NCI-H748 treated with DMSO at 0.1 percent for 48 hours (cell line): ENCODE measurements at regions not wholly inside any gene's neighbourhood (a gene's known extent, or its start where the extent isn't known, plus 50 kb on each side); places are given as distances from the start of the nearest gene placed in this dataset.

ENCODE experiments used
- DNase-seq: peaks from one replicate; lab custom pipeline; 2025; lab: John Stamatoyannopoulos, UW

DNA sequence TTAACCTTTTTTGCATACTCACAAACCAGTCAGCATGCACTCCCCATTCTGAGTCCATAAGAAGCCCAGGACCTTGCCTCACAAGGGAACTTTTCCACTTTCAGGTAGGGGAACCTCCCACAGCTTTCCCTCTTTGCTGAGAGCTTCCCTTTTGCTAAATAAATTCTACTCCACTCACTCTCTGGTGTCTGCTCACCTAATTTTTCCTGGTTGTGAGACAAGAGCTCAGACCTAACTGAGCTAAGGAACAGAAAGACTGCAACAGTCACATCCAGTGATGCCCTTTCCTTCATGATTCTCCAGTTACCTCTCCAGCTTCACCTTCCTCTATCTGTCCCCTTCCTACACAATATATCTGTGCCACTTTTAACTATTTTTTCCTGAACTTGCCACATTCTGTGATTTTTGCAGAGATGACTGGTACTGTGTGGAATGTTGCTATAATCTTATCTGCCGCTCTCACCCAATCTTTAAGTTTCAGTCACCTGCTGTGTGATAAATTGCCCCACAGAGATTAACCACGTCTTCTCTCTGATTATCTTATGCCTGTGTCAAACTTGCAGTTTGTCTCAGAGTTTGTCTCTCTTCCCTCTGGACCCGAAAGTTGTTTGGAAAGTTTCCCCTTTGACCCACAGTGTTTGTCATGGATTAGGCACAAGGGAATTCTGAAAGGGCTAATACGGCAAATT, 737.1 kb upstream of the FLRT2 start:
- no peak for DNase-seq

DNA sequence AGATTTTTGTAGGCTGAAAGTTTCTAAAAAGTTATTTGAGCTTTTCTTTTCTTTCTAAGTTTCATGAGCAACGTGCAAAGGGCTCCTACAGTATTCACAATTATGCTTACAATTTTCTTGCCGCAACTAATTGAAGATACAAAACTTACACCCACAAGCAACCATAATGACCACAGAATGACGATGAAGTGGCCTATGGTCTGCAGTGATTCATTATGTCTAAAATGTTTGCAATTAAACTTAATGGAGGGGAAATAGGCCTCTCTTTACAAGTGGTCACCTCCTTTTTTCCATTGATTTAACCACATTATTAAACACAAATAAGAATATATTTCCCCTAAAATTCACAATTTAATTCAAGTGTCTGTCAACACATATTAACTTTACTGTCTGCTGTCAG, 732.6 kb upstream of the FLRT2 start:
- DNase-seq = no peak

DNA sequence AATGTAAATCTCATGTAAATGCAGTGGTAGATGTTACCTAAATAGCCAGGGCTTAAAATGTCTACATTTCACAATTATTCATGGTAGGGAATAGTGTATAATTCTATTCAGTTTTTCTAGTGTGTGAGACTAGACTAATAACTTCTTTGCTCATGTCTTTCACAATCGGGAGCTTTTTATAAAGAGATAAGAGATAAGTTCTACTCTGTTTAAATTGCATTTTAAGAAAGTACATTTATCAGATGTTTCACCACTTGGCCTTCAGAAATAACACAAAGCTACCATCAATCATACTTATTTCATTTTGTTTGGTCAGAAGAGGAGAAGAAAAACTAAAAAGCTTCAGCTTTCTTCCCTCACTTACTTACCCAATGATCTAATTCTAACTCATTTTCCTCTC, 725.5 kb upstream of the FLRT2 start:
- DNase-seq = no peak

DNA sequence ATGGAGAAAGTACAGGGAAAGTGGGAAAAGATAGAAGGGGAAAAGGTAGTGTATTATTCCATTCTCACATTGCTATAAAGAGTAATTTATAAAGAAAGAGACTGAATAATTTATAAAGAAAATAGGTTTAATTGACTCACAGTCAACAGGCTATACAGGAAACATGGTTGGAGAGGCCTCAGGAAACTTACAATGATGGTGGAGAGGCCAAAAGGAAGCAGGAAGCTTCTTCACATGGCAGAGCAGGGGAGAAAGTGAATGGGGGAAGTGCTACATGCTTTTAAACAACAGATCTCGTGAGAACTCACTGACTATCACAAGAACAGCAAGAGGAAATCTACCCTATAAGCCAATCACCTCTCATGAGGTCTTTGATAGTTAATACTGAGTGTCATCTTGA, 725.0 kb upstream of the FLRT2 start:
- no peak for DNase-seq

DNA sequence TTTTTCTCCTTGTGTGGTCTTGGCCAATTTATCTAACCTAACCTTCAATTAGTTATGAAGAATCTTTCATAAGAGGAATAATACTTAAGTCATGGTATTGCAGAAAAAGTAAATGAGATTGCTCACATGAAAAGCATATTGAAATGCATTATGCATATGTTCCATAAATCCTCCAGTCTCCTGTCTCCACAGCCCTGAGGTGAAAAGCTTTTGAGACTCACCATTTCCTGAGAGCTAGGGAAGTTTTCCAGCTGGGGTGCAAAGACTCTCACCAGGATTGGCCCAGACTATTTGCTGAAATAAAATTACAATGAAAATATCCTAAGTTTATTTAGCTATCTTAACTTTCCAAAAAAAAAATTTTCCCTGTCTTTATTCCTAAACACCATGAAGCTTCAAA, 723.8 kb upstream of the FLRT2 start:
- DNase-seq = no peak

DNA sequence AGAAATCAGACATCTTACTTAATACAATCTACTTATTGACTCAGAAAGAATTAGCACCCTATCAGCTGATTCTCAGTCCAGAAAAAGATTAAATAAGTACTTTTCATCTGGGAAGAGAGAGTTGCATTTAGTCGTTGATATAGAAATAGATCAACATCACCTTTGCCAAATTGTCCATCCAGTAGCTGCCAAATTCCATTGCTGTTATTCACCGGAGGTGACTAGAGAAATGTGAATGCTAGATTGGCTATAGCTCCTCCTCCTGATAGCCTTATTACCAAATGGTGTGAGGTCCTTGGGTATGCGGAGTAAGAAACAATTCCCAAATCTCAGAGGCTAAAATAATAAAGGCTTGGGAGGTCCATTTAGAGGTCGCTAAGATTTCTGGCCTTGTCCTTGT, 723.3 kb upstream of the FLRT2 start:
- DNase-seq = no peak

DNA sequence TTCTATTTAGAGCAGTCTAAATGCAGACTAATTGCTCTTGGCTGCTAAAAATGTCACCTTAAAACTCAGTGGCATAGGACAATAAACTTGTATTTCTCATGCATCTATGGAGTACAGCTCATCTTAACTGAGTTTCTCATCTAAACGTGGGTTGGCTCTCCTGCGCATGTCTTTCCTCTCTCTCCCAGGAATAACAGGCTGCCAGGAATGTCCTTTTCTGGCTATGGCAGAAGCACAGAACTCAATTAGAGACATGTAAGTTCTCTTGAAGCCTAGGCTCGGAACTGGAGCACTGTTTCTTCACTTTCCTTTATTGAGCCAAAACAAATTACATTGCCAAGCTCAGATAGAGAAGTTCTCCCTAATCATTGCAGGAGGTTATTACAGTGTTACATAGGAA, 722.3 kb upstream of the FLRT2 start:
- DNase-seq = no peak

DNA sequence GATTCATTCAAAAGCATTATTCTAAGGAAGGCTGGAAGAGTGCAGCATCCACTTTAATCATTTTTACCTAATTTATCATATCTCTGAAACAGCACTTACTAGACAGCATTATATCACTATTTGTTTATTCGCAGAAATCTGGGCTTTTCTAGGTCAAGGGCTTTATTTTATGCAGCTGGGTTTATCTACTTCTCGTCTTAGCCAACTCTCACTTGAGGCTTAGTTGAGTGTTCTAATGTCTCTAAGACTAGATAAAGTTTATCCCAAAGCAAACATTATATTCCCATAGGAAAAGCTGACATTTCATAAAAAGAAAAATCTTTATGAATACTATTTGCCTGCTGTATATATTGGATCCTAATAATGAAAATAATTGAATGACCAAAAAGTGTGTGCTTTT, 720.8 kb upstream of the FLRT2 start:
- DNase-seq = no peak

DNA sequence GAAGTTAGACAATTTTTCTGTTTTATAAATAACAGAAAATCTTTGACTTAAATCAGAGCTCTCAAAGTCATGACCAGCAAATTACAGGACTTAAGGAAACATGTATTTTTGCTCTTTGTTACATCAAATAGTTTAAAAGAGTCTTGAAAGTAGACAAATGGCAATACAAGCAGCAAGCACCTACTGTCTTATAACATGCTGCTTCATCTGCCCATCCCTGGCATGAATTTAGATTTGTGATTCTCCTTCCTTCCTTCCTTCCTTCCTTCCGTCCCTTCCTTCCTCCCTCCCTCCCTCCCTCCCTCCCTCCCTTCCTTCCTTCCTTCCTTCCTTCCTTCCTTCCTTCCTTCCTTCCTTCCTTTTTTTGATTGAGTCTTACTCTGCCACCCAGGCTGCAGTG, 715.6 kb upstream of the FLRT2 start:
- DNase-seq = no peak

DNA sequence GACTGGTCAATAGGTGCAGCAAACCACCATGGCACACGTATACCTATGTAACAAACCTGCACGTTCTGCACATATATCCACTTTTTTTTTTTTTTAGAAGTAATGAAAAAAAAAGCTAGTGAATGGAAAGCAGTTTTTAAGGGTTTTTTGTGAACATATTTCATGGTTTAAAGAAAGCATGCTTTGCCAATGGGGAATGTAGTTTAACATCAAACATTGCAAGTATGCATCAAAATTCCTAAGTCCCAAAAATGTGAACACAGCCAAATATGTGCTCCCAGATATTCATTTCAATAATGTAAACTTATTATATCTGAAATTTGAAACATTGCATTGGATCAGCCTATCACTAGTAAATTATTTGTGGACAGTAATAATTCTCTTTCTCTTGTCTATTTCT, 710.4 kb upstream of the FLRT2 start:
- DNase-seq = no peak

DNA sequence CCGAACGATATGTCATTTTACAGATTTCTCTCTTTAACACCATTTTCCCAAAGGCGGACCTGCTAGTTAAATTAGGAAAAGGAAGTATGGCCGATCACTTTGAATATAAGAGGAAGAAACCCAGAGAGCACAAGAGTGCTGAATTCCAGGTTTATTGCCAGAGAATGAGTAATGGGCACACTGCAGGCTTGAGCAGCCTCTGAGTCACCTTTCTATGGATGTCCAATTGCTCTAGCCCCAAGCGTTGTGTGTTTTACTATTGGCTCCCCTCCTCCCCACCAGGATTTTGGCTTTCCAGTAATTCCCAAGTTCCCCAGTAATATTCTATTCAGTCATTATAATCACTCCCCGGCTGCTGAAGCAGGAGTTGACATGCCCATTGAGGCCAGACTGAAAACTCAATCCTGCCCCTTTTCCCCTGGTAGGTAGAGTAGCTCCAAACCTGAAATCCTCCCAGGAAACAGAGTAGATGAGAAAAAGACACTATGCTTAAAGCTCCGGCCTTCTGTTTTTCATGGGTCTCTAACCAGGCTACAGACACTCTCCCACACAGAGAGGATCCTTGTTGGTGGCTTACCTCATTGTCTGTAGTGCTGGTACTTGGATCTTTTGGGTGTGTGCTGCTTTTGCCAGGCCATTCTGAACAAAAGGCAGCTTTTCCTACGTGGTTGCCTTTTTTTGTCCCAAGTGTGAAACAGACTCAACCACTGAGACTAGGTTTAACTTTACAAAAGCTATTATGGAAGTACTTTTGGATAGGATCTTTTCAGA, 704.3 kb upstream of the FLRT2 start:
- no peak for DNase-seq

DNA sequence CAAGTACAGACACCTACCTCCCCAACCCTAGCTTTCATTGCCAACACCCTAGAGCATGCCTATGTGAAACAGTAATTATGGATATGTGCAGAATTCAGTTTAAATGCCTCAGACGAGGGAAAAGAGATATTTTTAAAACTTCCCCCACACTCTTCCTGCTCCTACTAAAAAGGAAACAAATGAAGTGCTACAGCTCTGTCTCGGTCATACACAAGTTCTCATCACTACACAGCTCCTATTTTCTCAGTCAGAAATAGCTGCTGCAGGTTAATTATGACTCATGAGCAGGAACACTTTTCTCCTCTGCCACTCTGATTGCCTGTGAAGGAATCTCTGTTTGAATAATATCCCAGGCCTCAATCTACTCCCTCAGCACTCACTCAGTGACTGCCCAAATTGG, 703.6 kb upstream of the FLRT2 start:
- DNase-seq = no peak

DNA sequence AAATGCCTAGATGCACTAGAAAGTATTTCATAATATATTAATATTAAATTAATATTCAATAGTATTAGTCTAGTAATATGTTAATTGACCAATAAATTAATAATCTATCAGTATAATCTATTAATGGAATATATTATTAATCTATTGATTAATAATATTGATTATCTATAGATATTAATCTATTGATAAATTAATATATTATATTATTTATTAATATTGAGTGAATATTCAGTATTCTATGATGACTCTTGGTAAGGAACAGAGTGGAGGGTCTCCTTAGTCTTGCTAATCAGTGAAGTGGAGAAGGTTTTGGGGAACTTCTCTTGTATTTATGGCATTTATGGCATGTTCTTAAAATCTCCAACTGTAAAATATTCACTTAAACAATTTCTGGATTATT, 679.3 kb upstream of the FLRT2 start:
- DNase-seq = no peak

DNA sequence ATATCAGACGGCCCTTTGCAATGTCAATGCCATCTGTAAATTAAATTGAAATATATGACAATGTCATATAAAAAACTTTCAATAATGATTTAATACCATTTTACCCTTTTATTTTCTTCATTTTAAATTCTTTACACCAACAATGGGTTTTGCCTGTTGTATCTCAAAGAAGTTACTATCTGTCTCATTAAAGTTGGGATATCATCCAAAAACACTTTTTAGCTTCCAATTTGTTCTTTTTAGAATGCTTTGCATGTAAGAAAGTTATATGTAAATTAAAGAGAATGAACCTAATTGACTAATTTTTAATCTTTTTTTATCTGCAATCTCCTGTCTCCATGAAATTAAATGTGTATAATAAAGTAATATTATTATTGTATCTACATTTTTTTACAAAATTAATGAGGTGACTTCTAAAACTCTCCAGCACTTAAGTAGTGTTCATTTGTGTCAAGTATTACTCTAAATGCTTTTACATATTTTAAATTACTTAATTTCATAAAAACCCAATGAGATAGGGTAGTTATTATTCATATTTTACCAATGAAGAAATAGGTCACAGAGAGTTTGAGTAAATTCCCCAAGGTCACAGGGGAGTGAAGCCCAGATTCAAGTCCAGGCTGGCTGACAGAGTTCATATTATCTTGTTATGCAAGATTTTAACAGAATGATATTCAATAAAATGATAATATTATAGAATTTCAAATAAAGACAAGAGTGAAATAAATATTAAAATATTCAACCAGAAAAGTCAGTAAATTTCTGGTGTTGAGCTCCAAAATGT, 673.0 kb upstream of the FLRT2 start:
- DNase-seq = no peak

DNA sequence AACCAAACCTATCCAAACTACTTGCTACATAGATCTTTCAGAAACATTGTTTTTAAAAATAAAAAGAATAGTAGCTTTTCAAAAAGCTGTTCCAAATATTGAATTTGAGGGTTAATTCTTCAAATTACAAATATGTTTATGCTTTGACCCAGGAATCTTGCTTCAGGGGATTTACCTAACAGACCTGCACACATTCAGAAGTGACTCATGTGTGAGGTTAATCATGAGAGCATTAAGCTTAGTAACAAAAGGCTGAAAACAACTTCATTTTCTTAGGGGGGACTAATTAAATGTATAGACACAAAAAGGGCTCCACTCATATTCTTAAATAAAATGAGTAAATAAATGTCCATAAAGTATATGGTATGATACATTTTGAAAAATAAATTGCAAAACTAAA, 672.4 kb upstream of the FLRT2 start:
- DNase-seq = no peak

DNA sequence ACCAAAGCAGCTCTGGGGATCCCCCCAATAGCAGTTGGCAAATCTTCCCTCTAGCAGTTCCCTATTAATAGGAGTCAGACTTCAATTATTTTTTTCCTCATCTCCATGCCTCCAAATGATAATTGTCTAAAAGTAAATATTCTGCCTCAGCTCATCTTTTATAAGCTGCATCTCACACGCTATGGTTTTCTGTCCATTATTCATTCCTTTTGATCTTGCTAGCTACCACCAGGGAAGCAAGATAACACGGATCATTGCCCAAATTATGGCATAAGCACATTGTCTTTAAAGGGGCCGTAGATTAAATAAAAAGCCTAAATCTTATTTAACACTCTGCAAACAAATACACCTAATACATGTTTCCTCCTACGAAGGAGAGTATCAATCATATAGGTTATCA, 670.8 kb upstream of the FLRT2 start:
- no peak for DNase-seq

DNA sequence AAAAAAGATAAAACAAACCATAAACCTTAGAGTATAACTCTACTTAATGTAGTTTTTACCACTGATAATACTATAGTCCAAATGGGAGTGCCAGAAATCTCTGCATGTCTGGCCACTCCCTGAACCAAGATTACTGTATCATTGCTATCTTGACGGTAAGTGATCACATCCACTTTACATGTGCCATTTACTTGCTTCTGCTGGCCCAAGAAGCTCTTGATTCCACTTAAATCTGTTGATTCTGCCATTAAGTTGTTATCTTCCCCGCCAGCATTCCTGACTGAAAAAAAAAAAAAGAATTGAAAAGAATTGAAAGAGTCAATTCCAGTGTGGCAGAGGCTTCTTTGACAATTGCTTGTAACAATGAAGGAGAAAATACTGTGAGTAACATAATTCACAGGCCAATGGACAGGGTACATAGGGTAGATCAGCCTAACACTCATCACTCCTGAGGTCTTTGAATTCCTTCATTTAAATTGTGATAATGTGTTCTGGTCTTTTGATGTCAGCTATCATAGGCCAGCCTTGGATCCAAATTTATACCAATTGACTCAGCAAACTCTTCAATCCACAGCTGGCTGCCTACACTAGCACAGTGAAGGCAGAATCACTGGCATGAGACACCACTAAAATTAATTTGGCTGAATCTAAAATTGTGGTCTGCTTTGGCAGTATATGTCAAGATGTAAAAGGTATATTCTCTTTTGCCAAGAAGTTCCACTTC, 665.2 kb upstream of the FLRT2 start:
- DNase-seq = no peak

DNA sequence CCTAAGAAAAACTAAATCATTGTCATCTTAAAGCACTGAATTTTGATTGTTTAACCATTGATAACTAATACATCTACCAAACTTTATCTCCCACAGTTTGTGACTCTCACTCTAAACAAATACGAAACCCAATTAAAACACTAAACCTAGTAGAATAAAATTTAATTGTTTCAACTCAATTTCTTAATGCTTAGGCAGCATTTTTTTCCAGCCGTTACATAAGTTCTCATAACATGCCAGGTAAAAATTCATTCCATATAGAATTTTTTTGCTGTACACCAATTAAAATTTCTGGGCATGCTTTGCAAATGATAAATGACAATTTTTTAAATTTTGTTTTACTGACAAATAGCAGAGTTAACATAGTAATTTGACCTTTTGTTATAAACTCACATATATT, 658.2 kb upstream of the FLRT2 start:
- DNase-seq = no peak

DNA sequence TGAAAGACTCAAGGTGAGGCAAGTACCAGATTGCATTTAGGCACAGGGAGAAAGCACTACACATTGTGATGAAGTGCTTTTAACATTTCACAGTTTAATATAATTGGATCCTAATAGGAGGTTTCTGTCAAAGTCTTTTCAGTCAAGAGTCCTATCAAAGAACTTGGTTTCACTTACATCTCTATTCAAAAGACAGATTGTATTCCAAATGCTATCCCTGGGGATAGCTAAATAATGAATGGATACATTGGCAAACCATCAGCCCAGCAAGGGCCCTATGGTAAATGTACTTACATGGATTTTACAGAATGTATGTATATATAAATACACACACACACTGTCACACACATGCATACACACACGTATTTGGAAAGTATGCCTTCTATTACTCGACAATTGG, 655.5 kb upstream of the FLRT2 start:
- no peak for DNase-seq

DNA sequence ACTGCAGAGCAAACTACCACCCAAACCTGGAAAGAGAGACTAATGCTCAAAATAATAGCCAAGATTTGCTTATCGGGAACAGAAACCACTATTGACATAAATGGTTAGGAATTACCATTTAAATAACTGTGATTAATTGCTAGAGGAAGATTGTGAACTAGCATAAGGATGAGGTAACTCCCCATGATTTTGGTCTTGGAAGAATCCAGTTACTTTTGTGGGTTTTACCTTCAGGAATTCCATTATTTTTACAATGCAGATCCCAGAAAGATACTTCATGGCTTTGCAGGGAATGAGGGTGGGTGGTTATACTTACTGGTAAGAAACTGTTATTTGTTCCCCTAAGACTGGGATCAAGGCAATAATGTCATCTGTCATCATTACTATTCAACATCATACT, 652.9 kb upstream of the FLRT2 start:
- no peak for DNase-seq

DNA sequence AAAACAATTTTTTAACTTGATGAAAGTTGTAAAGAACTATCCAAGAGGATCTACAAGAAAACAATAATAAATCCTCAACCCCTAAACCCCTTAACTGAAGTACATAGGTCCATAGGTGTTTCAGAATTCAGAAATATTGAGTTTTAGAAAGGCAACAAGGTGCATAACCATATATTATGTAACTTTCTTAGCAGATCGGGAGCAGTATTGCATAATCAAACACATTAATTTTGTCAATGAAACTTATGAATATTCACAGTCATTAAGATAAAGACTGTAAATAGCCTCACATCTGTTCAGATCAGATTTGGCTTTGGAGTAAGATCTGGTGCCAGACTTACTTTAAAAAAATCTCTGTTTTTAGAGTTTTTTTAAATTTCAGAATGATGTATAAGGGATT, 647.1 kb upstream of the FLRT2 start:
- no peak for DNase-seq

DNA sequence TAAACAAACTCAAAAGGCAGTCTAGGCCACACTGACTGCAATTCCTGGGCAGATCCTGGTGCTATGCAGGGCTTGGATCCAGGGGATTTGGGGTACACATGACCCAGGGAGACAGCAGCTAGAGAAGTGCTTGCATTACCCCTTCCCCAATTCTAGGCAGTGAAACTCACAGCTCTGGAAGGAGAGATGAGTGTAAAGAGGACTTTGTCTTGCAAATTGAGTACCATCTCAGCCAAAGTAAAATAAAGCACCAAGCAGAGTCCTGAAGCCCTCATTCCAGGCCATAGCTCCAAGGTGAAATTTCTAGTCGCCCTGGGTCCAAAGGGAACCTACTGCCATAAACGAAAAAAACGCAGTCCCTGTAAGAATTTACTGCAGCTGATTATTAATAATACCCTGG, 644.9 kb upstream of the FLRT2 start:
- DNase-seq = no peak

DNA sequence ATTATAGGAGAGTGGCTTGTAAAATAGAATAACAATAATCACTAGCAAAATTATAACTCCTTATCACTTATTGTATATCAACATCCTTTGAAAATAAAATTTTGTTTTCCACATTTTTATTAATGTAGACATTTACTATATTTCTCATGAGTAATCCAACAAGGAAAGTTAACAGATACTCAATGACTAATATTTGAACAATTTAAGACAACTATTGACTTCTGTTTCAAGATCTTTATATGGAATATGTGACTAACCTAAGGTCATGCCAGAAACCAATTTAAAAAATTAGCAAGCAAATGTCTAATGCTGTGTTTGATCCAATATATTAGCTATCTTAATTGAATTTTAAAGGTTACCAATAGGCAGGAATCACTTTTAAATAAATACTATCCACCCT, 638.5 kb upstream of the FLRT2 start:
- DNase-seq = no peak
